ENCODE measurements at regions not wholly inside any gene's neighbourhood (a gene's known extent, or its start where the extent isn't known, plus 50 kb on each side); places are given as distances from the start of the nearest gene placed in this dataset.

- TF ChIP-seq, protein P1, sequence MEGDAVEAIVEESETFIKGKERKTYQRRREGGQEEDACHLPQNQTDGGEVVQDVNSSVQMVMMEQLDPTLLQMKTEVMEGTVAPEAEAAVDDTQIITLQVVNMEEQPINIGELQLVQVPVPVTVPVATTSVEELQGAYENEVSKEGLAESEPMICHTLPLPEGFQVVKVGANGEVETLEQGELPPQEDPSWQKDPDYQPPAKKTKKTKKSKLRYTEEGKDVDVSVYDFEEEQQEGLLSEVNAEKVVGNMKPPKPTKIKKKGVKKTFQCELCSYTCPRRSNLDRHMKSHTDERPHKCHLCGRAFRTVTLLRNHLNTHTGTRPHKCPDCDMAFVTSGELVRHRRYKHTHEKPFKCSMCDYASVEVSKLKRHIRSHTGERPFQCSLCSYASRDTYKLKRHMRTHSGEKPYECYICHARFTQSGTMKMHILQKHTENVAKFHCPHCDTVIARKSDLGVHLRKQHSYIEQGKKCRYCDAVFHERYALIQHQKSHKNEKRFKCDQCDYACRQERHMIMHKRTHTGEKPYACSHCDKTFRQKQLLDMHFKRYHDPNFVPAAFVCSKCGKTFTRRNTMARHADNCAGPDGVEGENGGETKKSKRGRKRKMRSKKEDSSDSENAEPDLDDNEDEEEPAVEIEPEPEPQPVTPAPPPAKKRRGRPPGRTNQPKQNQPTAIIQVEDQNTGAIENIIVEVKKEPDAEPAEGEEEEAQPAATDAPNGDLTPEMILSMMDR (IDR thresholded peaks at IDR 0.05), result no peak
- TF ChIP-seq EZH2phosphoT487 (IDR thresholded peaks at IDR 0.05), result no peak
These were observed 418.5 kb upstream of the CPEB2 start for GRCh38 chr4:14583752-14584151.
